IPS-18c (cell line): ENCODE measurements at regions not wholly inside any gene's neighbourhood (a gene's known extent, or its start where the extent isn't known, plus 50 kb on each side); places are given as distances from the start of the nearest gene placed in this dataset.
"Not testable (repeated sequence)": the region's sequence is repeated elsewhere in the genome, so short reads cannot be mapped to it uniquely, and the experiment has no call there.

Source experiments
- H3K4me3 ChIP-seq: 2 replicates; pipeline ENCODE4 v1.7.0; 2013; ENCODE audit warnings: low read depth, mild to moderate bottlenecking, low read length, moderate library complexity; ENCODE audit not compliant: insufficient read depth
- H3K9me3 ChIP-seq: one replicate; pipeline ENCODE4 v1.6.1; 2013; ENCODE audit warnings: mild to moderate bottlenecking, low read length, moderate library complexity; ENCODE audit not compliant: control insufficient read depth, insufficient read depth

- not testable (repeated sequence) for H3K9me3 ChIP-seq, H3K4me3 ChIP-seq
These were observed 1576.7 kb downstream of the FOXD4L5 start for GRCh38 chr9:63708285-63708684.

GRCh38 chr9:63704456-63704855 lies 1580.6 kb downstream of the FOXD4L5 start:
- H3K4me3 ChIP-seq, H3K9me3 ChIP-seq: not testable (repeated sequence)

GRCh38 chr9:63703670-63704069 lies 1581.3 kb downstream of the FOXD4L5 start:
- not testable (repeated sequence) for H3K4me3 ChIP-seq, H3K9me3 ChIP-seq

- not testable (repeated sequence) for H3K9me3 ChIP-seq
These were observed 1581.8 kb downstream of the FOXD4L5 start for GRCh38 chr9:63703138-63703665.

More at GRCh38 chr9:63703138-63703665, 1581.8 kb downstream of the FOXD4L5 start:
- H3K4me3 ChIP-seq: not testable (repeated sequence)
